ENCODE measurements at regions not wholly inside any gene's neighbourhood (a gene's known extent, or its start where the extent isn't known, plus 50 kb on each side); places are given as distances from the start of the nearest gene placed in this dataset.

- no peak for TF ChIP-seq CTCF (IDR thresholded peaks at IDR 0.05; ENCODE audit: low read depth, low read length)
- no peak for TF ChIP-seq EZH2phosphoT487 (IDR thresholded peaks at IDR 0.05; ENCODE audit: low read depth)
Measured at GRCh38 chr4:100278567-100278966, 88.3 kb upstream of the DDIT4L start.

All from OCI-LY3 (cell line).